Trophoblast cell (in vitro differentiated cells and primary cell): ENCODE measurements at regions not wholly inside any gene's neighbourhood (a gene's known extent, or its start where the extent isn't known, plus 50 kb on each side); places are given as distances from the start of the nearest gene placed in this dataset.

Experiments used
- DNase-seq, 2 donors: peaks; one replicate each; pipeline ENCODE4 v3.0.0-alpha.2; 2016
- H2AFZ ChIP-seq: 2 replicates; pipeline ENCODE4 v1.6.1; 2013; ENCODE audit warnings: low read length, moderate library complexity, mild to moderate bottlenecking; ENCODE audit not compliant: insufficient read depth, poor library complexity
- H2AK5ac ChIP-seq: 2 replicates; pipeline ENCODE4 v1.6.1; 2013; ENCODE audit warnings: mild to moderate bottlenecking, low read length
- H2BK120ac ChIP-seq: 2 replicates; pipeline ENCODE4 v1.6.1; 2013; ENCODE audit warnings: low read length, mild to moderate bottlenecking, moderate library complexity; ENCODE audit not compliant: insufficient read depth, poor library complexity
- H2BK12ac ChIP-seq: 2 replicates; pipeline ENCODE4 v1.6.1; 2013; ENCODE audit warnings: mild to moderate bottlenecking, low read length, moderate library complexity
- H2BK5ac ChIP-seq: 2 replicates; pipeline ENCODE4 v1.6.1; 2013; ENCODE audit warnings: low read length, low read depth, moderate library complexity, mild to moderate bottlenecking; ENCODE audit not compliant: poor library complexity
- H3K14ac ChIP-seq: 2 replicates; pipeline ENCODE4 v1.6.1; 2013; ENCODE audit warnings: mild to moderate bottlenecking, low read length
- H3K18ac ChIP-seq: 2 replicates; pipeline ENCODE4 v1.6.1; 2013; ENCODE audit warnings: mild to moderate bottlenecking, low read length
- H3K23ac ChIP-seq: 2 replicates; pipeline ENCODE4 v1.6.1; 2013; ENCODE audit warnings: low read length
- H3K27ac ChIP-seq: 2 replicates; pipeline ENCODE4 v1.5.1; 2013; ENCODE audit warnings: low read depth, mild to moderate bottlenecking, inconsistent platforms, low read length, moderate library complexity
- H3K27me3 ChIP-seq: 2 replicates; pipeline ENCODE4 v1.6.1; 2013; ENCODE audit warnings: inconsistent platforms, mild to moderate bottlenecking, low read length, moderate library complexity; ENCODE audit not compliant: insufficient read depth
- H3K36me3 ChIP-seq, 2 experiments: 1 replicate in 1 of 2; 2 replicates in 1 of 2; pipeline ENCODE4 v1.6.1; 2013; ENCODE audit warnings: low read length in 2 of 2, mild to moderate bottlenecking in 2 of 2, moderate library complexity in 1 of 2; ENCODE audit not compliant: insufficient read depth in 2 of 2, control insufficient read depth in 1 of 2
- H3K4ac ChIP-seq: 2 replicates; pipeline ENCODE4 v1.6.1; 2013; ENCODE audit warnings: low read depth, mild to moderate bottlenecking, low read length, moderate library complexity
- H3K4me1 ChIP-seq, 2 experiments: 1 replicate in 1 of 2; 2 replicates in 1 of 2; pipeline ENCODE4 v1.6.1; 2013; ENCODE audit warnings: low read length in 2 of 2, mild to moderate bottlenecking in 2 of 2, moderate library complexity in 1 of 2; ENCODE audit not compliant: insufficient read depth in 2 of 2, control insufficient read depth in 1 of 2
- H3K4me2 ChIP-seq: 2 replicates; pipeline ENCODE4 v1.6.1; 2013; ENCODE audit warnings: inconsistent platforms, mild to moderate bottlenecking, low read length, moderate library complexity
- H3K4me3 ChIP-seq: 2 replicates; pipeline ENCODE4 v1.5.1; 2013; ENCODE audit warnings: mild to moderate bottlenecking, low read depth, low read length, inconsistent platforms
- H3K79me1 ChIP-seq: one replicate; pipeline ENCODE4 v1.6.1; 2013; ENCODE audit warnings: low read length
- H3K79me2 ChIP-seq: 2 replicates; pipeline ENCODE4 v1.6.1; 2013; ENCODE audit warnings: low read length, mild to moderate bottlenecking; ENCODE audit not compliant: control insufficient read depth, insufficient read depth, poor library complexity
- H3K9ac ChIP-seq: 2 replicates; pipeline ENCODE4 v1.6.1; 2013; ENCODE audit warnings: mild to moderate bottlenecking, low read length
- H3K9me3 ChIP-seq: 2 replicates; pipeline ENCODE4 v1.6.1; 2013; ENCODE audit warnings: low read depth, mild to moderate bottlenecking, control low read depth, inconsistent platforms, low read length; ENCODE audit not compliant: insufficient read depth
- H4K12ac ChIP-seq: 2 replicates; pipeline ENCODE4 v1.6.1; 2013; ENCODE audit warnings: low read depth, mild to moderate bottlenecking, low read length, moderate library complexity
- H4K8ac ChIP-seq: 2 replicates; pipeline ENCODE4 v1.6.1; 2013; ENCODE audit warnings: low read depth, mild to moderate bottlenecking, low read length, moderate library complexity
- H4K91ac ChIP-seq: one replicate; pipeline ENCODE4 v1.6.1; 2013; ENCODE audit warnings: low read depth, mild to moderate bottlenecking, low read length, moderate library complexity
- WGBS: extraction: QIAGEN DNeasy Blood & Tissue Kit; methylation state at CpG from one replicate; pipeline ENCODE4 v1.1.7; 2013; ENCODE audit warnings: missing lambda C conversion rate; ENCODE audit not compliant: insufficient read length, insufficient coverage; ENCODE audit errors: extremely low coverage; 5-methylcytosine and 5-hydroxymethylcytosine counted together

DNA sequence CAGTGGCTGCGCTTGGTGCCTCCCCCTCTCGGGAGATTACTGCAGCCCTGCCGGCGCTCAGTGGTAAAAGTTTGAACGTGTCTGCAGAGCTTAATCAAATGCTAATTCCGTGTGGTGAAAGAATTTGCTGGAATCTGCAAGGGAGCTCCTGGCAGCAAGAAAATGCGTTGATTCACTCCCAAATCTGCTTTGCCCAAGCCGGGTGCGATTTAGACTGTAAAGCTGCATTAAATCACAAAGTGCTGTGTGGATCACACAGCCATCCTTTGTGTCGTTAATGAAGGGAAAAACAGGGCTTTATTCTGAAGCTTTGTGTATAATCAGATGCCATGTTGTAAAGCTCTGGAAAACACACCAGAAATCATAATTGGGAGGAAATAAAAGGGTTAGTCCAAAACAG is 444.1 kb downstream of the BCOR start:
- peaks cover 8% of the 10 kb centered on the region for H3K27me3 ChIP-seq
- no peak overlapping the region for H3K4ac ChIP-seq
- no peak overlapping the region for H3K23ac ChIP-seq
- peaks cover 3% of the 10 kb centered on the region for H3K9me3 ChIP-seq
- H3K36me3 ChIP-seq: no peaks in the 10 kb centered on the region
- H3K4me2 ChIP-seq: no peak overlapping the region
- H3K4me3 ChIP-seq: no peak overlapping the region
- H4K8ac ChIP-seq: no peak overlapping the region
- no peak for DNase-seq
- WGBS: no CpG with 5 or more reads among the region's 10 CpGs
- no peak overlapping the region for H3K9ac ChIP-seq
- no peaks in the 10 kb centered on the region for H3K4me1 ChIP-seq
- no peak overlapping the region for H2BK5ac ChIP-seq
- no peak overlapping the region for H2AK5ac ChIP-seq
- no peak overlapping the region for H3K18ac ChIP-seq
- no peaks in the 10 kb centered on the region for H3K79me2 ChIP-seq
- H4K12ac ChIP-seq: no peak overlapping the region
- no peak overlapping the region for H3K14ac ChIP-seq
- no peak overlapping the region for H2AFZ ChIP-seq
- no peaks in the 10 kb centered on the region for H3K79me1 ChIP-seq
- H3K27ac ChIP-seq: no peak overlapping the region
- no peak overlapping the region for H2BK120ac ChIP-seq
- no peak overlapping the region for H2BK12ac ChIP-seq
- H4K91ac ChIP-seq: no peak overlapping the region

DNA sequence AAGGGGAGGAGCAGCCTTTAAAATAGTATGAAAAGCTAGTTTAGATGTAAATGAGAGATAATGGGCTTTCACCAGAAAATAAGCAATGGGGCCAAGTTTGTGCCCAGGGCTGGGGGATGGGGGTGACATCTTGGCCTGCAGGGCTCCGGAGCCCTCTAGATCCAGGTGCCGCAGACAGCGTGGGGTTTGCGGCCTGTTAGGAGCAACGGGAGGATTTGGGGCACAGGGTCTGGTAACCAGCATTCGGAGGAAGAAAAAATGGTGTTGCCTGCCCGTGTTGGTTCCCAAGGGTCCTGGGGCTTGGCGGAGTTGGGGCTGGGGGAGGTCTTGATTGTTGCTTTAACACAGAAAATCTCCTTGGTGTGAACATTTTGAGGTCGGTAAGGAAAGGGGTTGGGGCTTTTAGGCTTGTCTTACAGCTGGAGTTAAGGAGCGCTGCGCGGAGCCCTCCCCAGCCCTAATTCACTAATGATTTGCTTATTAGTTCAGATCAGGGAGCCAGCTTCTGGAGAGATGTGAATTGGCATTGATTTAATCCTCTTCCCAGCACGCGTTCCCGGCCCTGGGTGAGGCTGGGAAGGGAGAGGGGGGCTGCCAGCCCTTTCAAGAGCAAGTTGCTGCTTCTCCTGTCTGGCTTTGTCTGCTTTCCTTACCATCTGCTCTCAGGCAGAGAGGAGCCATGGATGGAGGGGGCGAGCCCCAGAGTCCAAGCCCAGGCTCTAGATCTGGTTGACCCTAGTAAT is 443.4 kb downstream of the BCOR start:
- DNase-seq: no peak
- Histone ChIP-seq H2AFZ (no peak overlapping the region), H3K4ac (no peak overlapping the region), H3K27ac (no peak overlapping the region), H3K14ac (no peak overlapping the region), H3K27me3 (peaks cover 8% of the 10 kb centered on the region), H4K91ac (no peak overlapping the region), H3K9ac (no peak overlapping the region), H4K12ac (no peak overlapping the region), H3K79me1 (no peaks in the 10 kb centered on the region), H3K36me3 (no peaks in the 10 kb centered on the region), H2AK5ac (no peak overlapping the region), H2BK5ac (no peak overlapping the region), H3K4me2 (no peak overlapping the region), H3K79me2 (no peaks in the 10 kb centered on the region), H3K4me1 (no peaks in the 10 kb centered on the region), H2BK120ac (no peak overlapping the region), H3K18ac (no peak overlapping the region), H2BK12ac (no peak overlapping the region), H3K23ac (no peak overlapping the region), H3K4me3 (no peak overlapping the region), H3K9me3 (peaks cover 3% of the 10 kb centered on the region), H4K8ac (no peak overlapping the region)
- WGBS: no CpG with 5 or more reads among the region's 16 CpGs

DNA sequence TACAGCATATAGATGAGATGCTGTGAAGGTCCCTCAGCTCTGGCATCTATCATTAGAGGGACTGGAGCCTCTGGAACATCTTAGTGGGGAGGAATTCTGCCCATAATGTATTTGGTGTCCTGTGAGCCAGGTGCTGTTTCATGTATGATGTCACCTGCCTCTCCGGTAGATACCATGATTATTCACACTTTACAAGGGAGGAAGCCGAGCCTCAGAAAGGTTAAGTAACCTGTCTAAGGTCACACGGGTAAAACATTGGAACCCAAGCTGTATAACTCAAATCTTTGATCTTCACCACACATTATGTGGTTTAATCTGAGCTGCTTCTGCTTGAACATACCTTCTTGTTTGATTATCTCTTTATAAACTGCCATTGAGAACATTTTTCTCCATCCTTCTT is 442.8 kb downstream of the BCOR start:
- no CpG with 5 or more reads among the region's 3 CpGs for WGBS
- H2BK5ac ChIP-seq: no peak overlapping the region

DNA sequence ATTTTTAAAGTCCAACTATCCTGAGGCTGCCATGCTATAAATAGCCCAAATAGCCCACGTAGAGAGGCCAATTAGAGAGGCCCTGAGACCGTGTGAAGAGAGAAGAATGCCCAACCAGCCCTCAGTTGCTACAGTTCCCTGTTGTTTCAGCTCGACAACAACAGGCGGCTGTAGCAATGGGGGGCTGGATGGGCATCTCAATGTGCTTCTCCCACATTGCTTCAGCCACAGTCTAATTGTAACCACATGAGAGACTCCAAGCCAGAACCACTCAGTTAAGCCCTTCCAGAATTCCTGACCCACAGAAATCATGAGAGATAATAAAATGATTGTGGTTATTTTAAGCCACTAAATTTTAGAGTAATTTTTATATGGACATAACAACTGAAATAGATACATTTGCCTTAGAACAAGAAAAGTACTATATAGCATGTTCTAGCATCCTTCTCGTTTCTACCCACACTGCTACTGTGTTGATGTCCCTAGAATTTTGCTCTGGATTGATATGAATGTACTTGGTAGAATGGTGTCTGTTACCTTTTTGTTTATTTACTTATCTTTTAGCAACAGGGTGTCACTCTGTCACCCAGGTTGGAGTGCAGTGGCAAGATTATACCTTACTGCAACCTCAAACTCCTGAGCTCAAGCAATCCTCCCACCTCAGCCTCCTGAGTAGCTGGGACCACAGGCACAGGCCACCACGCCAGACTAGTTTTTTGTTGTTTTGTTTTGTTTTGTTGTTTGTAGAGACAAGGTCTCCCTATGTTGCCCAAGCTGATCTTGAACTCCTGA is 436.4 kb downstream of the BCOR start:
- no peak overlapping the region for H3K27ac ChIP-seq
- H3K79me1 ChIP-seq: no peaks in the 10 kb centered on the region
- H3K4me1 ChIP-seq: no peaks in the 10 kb centered on the region
- no peak overlapping the region for H4K8ac ChIP-seq
- no peaks in the 10 kb centered on the region for H3K27me3 ChIP-seq
- no peak overlapping the region for H3K23ac ChIP-seq
- H3K4me2 ChIP-seq: no peak overlapping the region
- H3K36me3 ChIP-seq: no peaks in the 10 kb centered on the region
- H3K9me3 ChIP-seq: no peaks in the 10 kb centered on the region
- H2BK12ac ChIP-seq: no peak overlapping the region
- H3K79me2 ChIP-seq: no peaks in the 10 kb centered on the region
- H2BK5ac ChIP-seq: no peak overlapping the region
- H3K14ac ChIP-seq: no peak overlapping the region
- H4K91ac ChIP-seq: no peak overlapping the region
- no peak for DNase-seq
- H4K12ac ChIP-seq: no peak overlapping the region
- no peak overlapping the region for H3K4ac ChIP-seq
- no peak overlapping the region for H3K18ac ChIP-seq
- no peak overlapping the region for H2AK5ac ChIP-seq
- H2BK120ac ChIP-seq: no peak overlapping the region
- no CpG with 5 or more reads among the region's 6 CpGs for WGBS
- H3K4me3 ChIP-seq: no peak overlapping the region
- H3K9ac ChIP-seq: no peak overlapping the region
- H2AFZ ChIP-seq: no peak overlapping the region

More for the DNA sequence above, 442.8 kb downstream of the BCOR start:
- Histone ChIP-seq H4K91ac (no peak overlapping the region), H2BK12ac (no peak overlapping the region), H2BK120ac (no peak overlapping the region), H3K79me1 (no peaks in the 10 kb centered on the region), H3K23ac (no peak overlapping the region), H3K4ac (no peak overlapping the region), H3K27ac (no peak overlapping the region), H3K79me2 (no peaks in the 10 kb centered on the region), H3K4me3 (no peak overlapping the region), H3K36me3 (no peaks in the 10 kb centered on the region), H3K4me1 (no peaks in the 10 kb centered on the region), H4K8ac (no peak overlapping the region), H3K9ac (no peak overlapping the region), H3K4me2 (no peak overlapping the region), H4K12ac (no peak overlapping the region), H3K14ac (no peak overlapping the region), H2AK5ac (no peak overlapping the region), H3K9me3 (peaks cover 3% of the 10 kb centered on the region), H3K27me3 (peaks cover 8% of the 10 kb centered on the region), H3K18ac (no peak overlapping the region), H2AFZ (no peak overlapping the region)
- DNase-seq: no peak
